IMR-90 (cell line): ENCODE measurements at regions not wholly inside any gene's neighbourhood (a gene's known extent, or its start where the extent isn't known, plus 50 kb on each side); places are given as distances from the start of the nearest gene placed in this dataset.

Source experiments
- ATAC-seq: fragments of 200-7000 bp; cut with Tn5 transposase; 2 replicates; pipeline ENCODE4 v1.9.1; 2020; ENCODE audit warnings: low read depth, mild to moderate bottlenecking, moderate library complexity
- BruUV-seq: library from RNA; stranded (reverse); fragments of 400-500 nt; replicated peaks from 2 replicates; lab custom pipeline; 2021; lab: Mats Ljungman, UMichigan
- CTCF ChIA-PET: fragments of 300-600 bp; formaldehyde crosslinking; extraction: SDS; loops from one replicate; lab custom pipeline; 2021; ENCODE audit warnings: antibody characterized with exemption; lab: Yijun Ruan, JAX
- POLR2A ChIA-PET: fragments of 300-600 bp; sonication (Branson Sonifier 250); formaldehyde crosslinking; loops from one replicate; lab custom pipeline; 2022; ENCODE audit warnings: antibody characterized with exemption; ENCODE audit not compliant: unreplicated experiment; lab: Charles Lee
- DNase-seq: peaks from one replicate; pipeline ENCODE4 v3.0.0; 2013
- H2AFZ ChIP-seq: replicated peaks from 2 replicates; pipeline ENCODE3; 2013; ENCODE audit warnings: low read length, mild to moderate bottlenecking; ENCODE audit not compliant: poor library complexity
- H2AK5ac ChIP-seq: 2 replicates; pipeline ENCODE4 v1.6.1; 2013; ENCODE audit warnings: low read depth, low read length, inconsistent platforms
- H2AK9ac ChIP-seq: replicated peaks from 2 replicates; pipeline ENCODE3; 2013; ENCODE audit warnings: mild to moderate bottlenecking, low read depth, low read length, moderate library complexity; ENCODE audit not compliant: poor library complexity
- H2BK120ac ChIP-seq: 2 replicates; pipeline ENCODE4 v1.6.1; 2013; ENCODE audit warnings: low read depth, low read length, inconsistent platforms
- H2BK15ac ChIP-seq: 3 replicates; pipeline ENCODE4 v1.6.1; 2013; ENCODE audit warnings: low read depth, low read length, inconsistent platforms
- H2BK20ac ChIP-seq: 2 replicates; pipeline ENCODE4 v1.6.1; 2013; ENCODE audit warnings: low read depth, mild to moderate bottlenecking, inconsistent platforms, low read length, moderate library complexity
- H2BK5ac ChIP-seq: 2 replicates; pipeline ENCODE4 v1.6.1; 2013; ENCODE audit warnings: mild to moderate bottlenecking, low read depth, low read length, inconsistent platforms; ENCODE audit not compliant: poor library complexity, severe bottlenecking
- H3K14ac ChIP-seq: replicated peaks from 2 replicates; pipeline ENCODE4 v1.6.1; 2013; ENCODE audit warnings: low read depth, low read length, inconsistent platforms
- H3K18ac ChIP-seq: 2 replicates; pipeline ENCODE4 v1.6.1; 2013; ENCODE audit warnings: low read depth, low read length, control low read depth
- H3K23ac ChIP-seq: 2 replicates; pipeline ENCODE4 v1.6.1; 2013; ENCODE audit warnings: low read depth, low read length, inconsistent platforms
- H3K27ac ChIP-seq: 2 replicates; pipeline ENCODE4 v1.5.1; 2013; ENCODE audit warnings: mild to moderate bottlenecking, control low read depth, low read length; ENCODE audit not compliant: insufficient read depth
- H3K27me3 ChIP-seq: 2 replicates; pipeline ENCODE4 v1.6.1; 2013; ENCODE audit warnings: low read length; ENCODE audit not compliant: control insufficient read depth, insufficient read depth
- H3K36me3 ChIP-seq: 2 replicates; pipeline ENCODE4 v1.6.1; 2013; ENCODE audit warnings: low read length, mixed read lengths; ENCODE audit not compliant: control insufficient read depth, insufficient read depth
- H3K4ac ChIP-seq: 2 replicates; pipeline ENCODE4 v1.6.1; 2013; ENCODE audit warnings: low read depth, low read length, inconsistent platforms
- H3K4me1 ChIP-seq: 2 replicates; pipeline ENCODE4 v1.6.1; 2013; ENCODE audit warnings: low read length, mixed read lengths; ENCODE audit not compliant: control insufficient read depth, insufficient read depth
- H3K4me2 ChIP-seq: 2 replicates; pipeline ENCODE4 v1.6.1; 2013; ENCODE audit warnings: low read depth, mild to moderate bottlenecking, control low read depth, low read length, moderate library complexity
- H3K4me3 ChIP-seq: 2 replicates; pipeline ENCODE4 v1.5.1; 2013; ENCODE audit warnings: low read depth, mild to moderate bottlenecking, control low read depth, low read length, moderate library complexity; ENCODE audit not compliant: insufficient read depth
- H3K56ac ChIP-seq: 2 replicates; pipeline ENCODE4 v1.6.1; 2013; ENCODE audit warnings: low read length, inconsistent platforms; ENCODE audit not compliant: insufficient read depth; ENCODE audit errors: extremely low read depth
- H3K79me1 ChIP-seq, 2 experiments: 2 replicates each; pipeline ENCODE4 v1.6.1; 2013; ENCODE audit warnings: low read length in 2 of 2, inconsistent platforms in 1 of 2, low read depth in 1 of 2
- H3K9ac ChIP-seq: 2 replicates; pipeline ENCODE4 v1.6.1; 2013; ENCODE audit warnings: low read depth, low read length, control low read depth
- H3K9me1 ChIP-seq: 2 replicates; pipeline ENCODE4 v1.6.1; 2013; ENCODE audit warnings: low read length, inconsistent platforms; ENCODE audit not compliant: insufficient read depth
- H3K9me3 ChIP-seq: 2 replicates; pipeline ENCODE4 v1.6.1; 2013; ENCODE audit warnings: low read length; ENCODE audit not compliant: control insufficient read depth, insufficient read depth
- H4K20me1 ChIP-seq: 2 replicates; pipeline ENCODE4 v1.6.1; 2013; ENCODE audit warnings: low read length, inconsistent platforms; ENCODE audit not compliant: insufficient read depth
- H4K5ac ChIP-seq: 2 replicates; pipeline ENCODE4 v1.6.1; 2013; ENCODE audit warnings: mild to moderate bottlenecking, low read depth, low read length, control low read depth
- H4K8ac ChIP-seq, 2 experiments: 2 replicates each; pipeline ENCODE4 v1.6.1; 2013; ENCODE audit warnings: low read depth in 2 of 2, low read length in 2 of 2, control low read depth in 1 of 2, inconsistent platforms in 1 of 2
- H4K91ac ChIP-seq: 2 replicates; pipeline ENCODE4 v1.6.1; 2013; ENCODE audit warnings: low read depth, low read length, inconsistent platforms; ENCODE audit not compliant: insufficient read depth
- BHLHE40 ChIP-seq: fragments of 150-350 bp; IDR thresholded peaks from 2 replicates; pipeline ENCODE4 v1.6.1; 2016; ENCODE audit warnings: mild to moderate bottlenecking, low read depth, low read length
- CEBPB ChIP-seq: IDR thresholded peaks from 2 replicates; pipeline ENCODE4 v1.6.1; 2012; ENCODE audit warnings: low read depth, low read length, improper control_type of control experiment
- CHD1 ChIP-seq: IDR thresholded peaks from 2 replicates; pipeline ENCODE4 v1.6.1; 2012; ENCODE audit warnings: low read depth, low read length, improper control_type of control experiment
- MAFK ChIP-seq: IDR thresholded peaks from 2 replicates; pipeline ENCODE4 v1.6.1; 2012; ENCODE audit warnings: low read depth, low read length, improper control_type of control experiment
- MAZ ChIP-seq: IDR thresholded peaks from 2 replicates; pipeline ENCODE4 v1.6.1; 2012; ENCODE audit warnings: low read depth, mild to moderate bottlenecking, low read length, improper control_type of control experiment, moderate library complexity, borderline replicate concordance
- MXI1 ChIP-seq: IDR thresholded peaks from 2 replicates; pipeline ENCODE4 v1.6.1; 2012; ENCODE audit warnings: low read depth, mild to moderate bottlenecking, low read length, moderate library complexity, borderline replicate concordance
- NFE2L2 ChIP-seq: fragments of 150-350 bp; IDR thresholded peaks from 2 replicates; pipeline ENCODE4 v1.6.1; 2016; ENCODE audit warnings: low read depth, mild to moderate bottlenecking, low read length
- RAD21 ChIP-seq: IDR thresholded peaks from 2 replicates; pipeline ENCODE4 v1.6.1; 2012; ENCODE audit warnings: low read length, improper control_type of control experiment
- RCOR1 ChIP-seq: IDR thresholded peaks from 2 replicates; pipeline ENCODE4 v1.6.1; 2012; ENCODE audit warnings: mild to moderate bottlenecking, low read length, improper control_type of control experiment; ENCODE audit not compliant: insufficient replicate concordance
- RFX5 ChIP-seq: IDR thresholded peaks from 2 replicates; pipeline ENCODE4 v1.8.0; 2012; ENCODE audit warnings: low read depth, mild to moderate bottlenecking, low read length, moderate library complexity
- SMC3 ChIP-seq: fragments of 150-350 bp; IDR thresholded peaks from 2 replicates; pipeline ENCODE4 v1.6.1; 2016; ENCODE audit warnings: low read depth, mild to moderate bottlenecking, antibody characterized with exemption, low read length, moderate library complexity
- WGBS, 2 experiments: methylation state at CpG; one replicate each; pipeline versions ENCODE4 v1.1.5 to v1.1.7; 2013; ENCODE audit warnings: missing lambda C conversion rate in 2 of 2; ENCODE audit not compliant: insufficient read length in 1 of 2; ENCODE audit errors: extremely low coverage in 2 of 2; 5-methylcytosine and 5-hydroxymethylcytosine counted together
- dilution Hi-C: fragments of 300-500 bp; cut with HindIII; formaldehyde crosslinking; loops from one replicate; pipeline ENCODE4 v1.14.3; 2018; ENCODE audit warnings: low sequenced_read_pairs; ENCODE audit not compliant: unreplicated experiment
- in situ Hi-C: fragments of 300-500 bp; cut with MboI; formaldehyde crosslinking; loops from 3 replicates; pipeline ENCODE4 v1.14.3; 2019; ENCODE audit warnings: low sequenced_read_pairs, inconsistent platforms, mixed read lengths
- intact Hi-C: fragments of 100-400 bp; cut with micrococcal nuclease; formaldehyde crosslinking; loops from 2 replicates; pipeline ENCODE4 v1.10.0; 2022
- TF ChIP-seq, protein P1 (sequence below): fragments of 150-350 bp; IDR thresholded peaks from 2 replicates; pipeline ENCODE4 v1.6.1; 2016; ENCODE audit warnings: low read depth, mild to moderate bottlenecking, low read length, moderate library complexity, borderline replicate concordance
- TF ChIP-seq, protein P2 (sequence below): fragments of 150-350 bp; IDR thresholded peaks from 2 replicates; pipeline ENCODE4 v1.6.1; 2017; ENCODE audit warnings: mild to moderate bottlenecking, antibody characterized with exemption, low read length, low read depth

DNA sequence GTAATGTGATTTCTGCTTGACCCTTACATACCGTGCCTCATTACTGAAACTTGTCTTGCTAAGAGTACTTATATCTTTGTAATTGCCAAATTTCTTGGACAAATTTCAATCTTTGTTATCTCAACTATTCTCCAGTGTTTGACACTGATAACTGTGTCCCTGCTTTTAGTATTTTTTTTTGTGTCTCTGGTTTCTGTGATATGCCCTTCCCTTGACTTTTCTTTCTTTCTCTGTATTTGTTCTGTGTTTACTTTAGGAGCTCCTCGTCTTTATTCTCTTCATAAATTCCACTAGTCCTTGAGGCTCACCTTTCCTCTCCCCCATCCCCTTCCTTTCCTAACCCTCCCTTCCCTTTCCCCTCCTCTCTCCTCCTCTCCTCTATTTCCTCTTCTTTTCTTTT, 123.7 kb upstream of the FBXL17 start:
- no peaks in the 10 kb centered on the region for H3K36me3 ChIP-seq
- no peak overlapping the region for H2BK5ac ChIP-seq
- no peak overlapping the region for H3K18ac ChIP-seq
- H4K20me1 ChIP-seq: no peaks in the 10 kb centered on the region
- no peak overlapping the region for H4K91ac ChIP-seq
- DNase-seq (no peak), ATAC-seq (no peak)
- no peak overlapping the region for H2BK120ac ChIP-seq
- H3K9ac ChIP-seq: no peak overlapping the region
- H3K4me1 ChIP-seq: no peaks in the 10 kb centered on the region
- H3K4ac ChIP-seq: no peak overlapping the region
- BruUV-seq: no TSS peak
- ChIA-PET CTCF (no interaction called here), POLR2A (no interaction called here)
- H2AFZ ChIP-seq: no peak overlapping the region
- no peak overlapping the region for H3K56ac ChIP-seq
- no peak overlapping the region for H3K4me3 ChIP-seq
- H4K5ac ChIP-seq: no peak overlapping the region
- no peaks in the 10 kb centered on the region; the same call in 1 of the 2 replicates for H3K27me3 ChIP-seq
- no peak overlapping the region for H3K4me2 ChIP-seq
- WGBS, 2 experiments: no CpG with 5 or more reads among the region's 2 CpGs
- H2BK15ac ChIP-seq: no peak overlapping the region
- H3K27ac ChIP-seq: no peak overlapping the region
- no peak overlapping the region for H4K8ac ChIP-seq
- H3K9me3 ChIP-seq: no peaks in the 10 kb centered on the region
- H3K79me1 ChIP-seq: no peaks in the 10 kb centered on the region
- H2AK9ac ChIP-seq: no peak overlapping the region
- no peaks in the 10 kb centered on the region for H3K9me1 ChIP-seq
- no peak overlapping the region for H2AK5ac ChIP-seq
- H3K14ac ChIP-seq: no peak overlapping the region
- H2BK20ac ChIP-seq: no peak overlapping the region
- in situ Hi-C loops: no loop called here
- TF ChIP-seq MAFK: no peak
- TF ChIP-seq RFX5: no peak
- TF ChIP-seq, protein P1, sequence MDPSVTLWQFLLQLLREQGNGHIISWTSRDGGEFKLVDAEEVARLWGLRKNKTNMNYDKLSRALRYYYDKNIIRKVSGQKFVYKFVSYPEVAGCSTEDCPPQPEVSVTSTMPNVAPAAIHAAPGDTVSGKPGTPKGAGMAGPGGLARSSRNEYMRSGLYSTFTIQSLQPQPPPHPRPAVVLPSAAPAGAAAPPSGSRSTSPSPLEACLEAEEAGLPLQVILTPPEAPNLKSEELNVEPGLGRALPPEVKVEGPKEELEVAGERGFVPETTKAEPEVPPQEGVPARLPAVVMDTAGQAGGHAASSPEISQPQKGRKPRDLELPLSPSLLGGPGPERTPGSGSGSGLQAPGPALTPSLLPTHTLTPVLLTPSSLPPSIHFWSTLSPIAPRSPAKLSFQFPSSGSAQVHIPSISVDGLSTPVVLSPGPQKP: no peak
- TF ChIP-seq BHLHE40: no peak
- TF ChIP-seq RAD21: no peak
- TF ChIP-seq NFE2L2: no peak
- TF ChIP-seq MXI1: no peak
- TF ChIP-seq CHD1: no peak
- no peak for TF ChIP-seq CEBPB
- TF ChIP-seq SMC3: no peak
- TF ChIP-seq, protein P2, sequence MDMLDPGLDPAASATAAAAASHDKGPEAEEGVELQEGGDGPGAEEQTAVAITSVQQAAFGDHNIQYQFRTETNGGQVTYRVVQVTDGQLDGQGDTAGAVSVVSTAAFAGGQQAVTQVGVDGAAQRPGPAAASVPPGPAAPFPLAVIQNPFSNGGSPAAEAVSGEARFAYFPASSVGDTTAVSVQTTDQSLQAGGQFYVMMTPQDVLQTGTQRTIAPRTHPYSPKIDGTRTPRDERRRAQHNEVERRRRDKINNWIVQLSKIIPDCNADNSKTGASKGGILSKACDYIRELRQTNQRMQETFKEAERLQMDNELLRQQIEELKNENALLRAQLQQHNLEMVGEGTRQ: no peak
- no peak for TF ChIP-seq RCOR1
- TF ChIP-seq MAZ: no peak
- intact Hi-C loops: no loop called here
- dilution Hi-C loops: no loop called here
- H3K23ac ChIP-seq: no peak overlapping the region
